ENCODE measurements at regions not wholly inside any gene's neighbourhood (a gene's known extent, or its start where the extent isn't known, plus 50 kb on each side); places are given as distances from the start of the nearest gene placed in this dataset.

DNA sequence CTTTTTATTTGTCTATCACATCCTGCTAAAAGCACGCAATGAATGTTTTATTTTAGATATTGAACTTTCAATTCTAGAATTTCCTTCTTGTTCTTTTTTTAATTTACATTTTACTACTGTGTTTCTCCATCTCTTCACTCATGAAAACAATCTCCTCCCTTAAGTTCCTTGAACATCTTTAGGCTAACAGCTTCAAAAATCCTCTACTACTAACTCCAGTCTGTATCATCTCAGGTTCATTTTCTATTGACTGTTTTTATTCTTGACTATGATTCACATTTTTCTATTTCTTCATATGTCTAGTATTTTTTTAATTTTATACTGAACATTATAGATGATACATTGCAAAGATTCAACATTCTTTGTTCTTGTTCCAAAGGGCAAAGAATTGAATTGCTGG lies 79.2 kb upstream of the NCK2 start:
- TF ChIP-seq, protein P1, sequence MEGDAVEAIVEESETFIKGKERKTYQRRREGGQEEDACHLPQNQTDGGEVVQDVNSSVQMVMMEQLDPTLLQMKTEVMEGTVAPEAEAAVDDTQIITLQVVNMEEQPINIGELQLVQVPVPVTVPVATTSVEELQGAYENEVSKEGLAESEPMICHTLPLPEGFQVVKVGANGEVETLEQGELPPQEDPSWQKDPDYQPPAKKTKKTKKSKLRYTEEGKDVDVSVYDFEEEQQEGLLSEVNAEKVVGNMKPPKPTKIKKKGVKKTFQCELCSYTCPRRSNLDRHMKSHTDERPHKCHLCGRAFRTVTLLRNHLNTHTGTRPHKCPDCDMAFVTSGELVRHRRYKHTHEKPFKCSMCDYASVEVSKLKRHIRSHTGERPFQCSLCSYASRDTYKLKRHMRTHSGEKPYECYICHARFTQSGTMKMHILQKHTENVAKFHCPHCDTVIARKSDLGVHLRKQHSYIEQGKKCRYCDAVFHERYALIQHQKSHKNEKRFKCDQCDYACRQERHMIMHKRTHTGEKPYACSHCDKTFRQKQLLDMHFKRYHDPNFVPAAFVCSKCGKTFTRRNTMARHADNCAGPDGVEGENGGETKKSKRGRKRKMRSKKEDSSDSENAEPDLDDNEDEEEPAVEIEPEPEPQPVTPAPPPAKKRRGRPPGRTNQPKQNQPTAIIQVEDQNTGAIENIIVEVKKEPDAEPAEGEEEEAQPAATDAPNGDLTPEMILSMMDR (IDR thresholded peaks at IDR 0.05) = no peak
- TF ChIP-seq EP300 (IDR thresholded peaks at IDR 0.05) = no peak
